Activated naive CD4-positive, alpha-beta T cell treated with anti-CD3 and anti-CD28 coated beads for 36 hours (primary cell): ENCODE measurements at regions not wholly inside any gene's neighbourhood (a gene's known extent, or its start where the extent isn't known, plus 50 kb on each side); places are given as distances from the start of the nearest gene placed in this dataset.

ENCODE experiments used
- CTCF ChIA-PET: fragments of 350-600 bp; sonication (Branson Sonifier 250); formaldehyde crosslinking; loops from one replicate; lab custom pipeline; 2021; ENCODE audit warnings: antibody characterized with exemption; lab: Charles Lee
- DNase-seq: peaks from one replicate; pipeline ENCODE4 v3.0.0-alpha.2; 2020
- H3K27ac Mint-ChIP-seq: one replicate; pipeline ENCODE4 v1.8.0; 2021; ENCODE audit warnings: mild to moderate bottlenecking, mixed read lengths
- H3K27me3 Mint-ChIP-seq: one replicate; pipeline ENCODE4 v1.8.0; 2021; ENCODE audit warnings: low read depth, mixed read lengths
- H3K36me3 Mint-ChIP-seq: one replicate; pipeline ENCODE4 v1.8.0; 2021; ENCODE audit warnings: low read depth, mixed read lengths
- H3K4me1 Mint-ChIP-seq: one replicate; pipeline ENCODE4 v1.8.0; 2021; ENCODE audit warnings: low read depth, mixed read lengths
- H3K4me3 Mint-ChIP-seq: one replicate; pipeline ENCODE4 v1.8.0; 2021; ENCODE audit warnings: mild to moderate bottlenecking, moderate library complexity, mixed read lengths
- H3K9me3 Mint-ChIP-seq: one replicate; pipeline ENCODE4 v1.8.0; 2021; ENCODE audit warnings: mixed read lengths
- intact Hi-C: fragments of 100-400 bp; cut with micrococcal nuclease; formaldehyde crosslinking; loops from one replicate; pipeline ENCODE4 v1.15.1; 2023

DNA sequence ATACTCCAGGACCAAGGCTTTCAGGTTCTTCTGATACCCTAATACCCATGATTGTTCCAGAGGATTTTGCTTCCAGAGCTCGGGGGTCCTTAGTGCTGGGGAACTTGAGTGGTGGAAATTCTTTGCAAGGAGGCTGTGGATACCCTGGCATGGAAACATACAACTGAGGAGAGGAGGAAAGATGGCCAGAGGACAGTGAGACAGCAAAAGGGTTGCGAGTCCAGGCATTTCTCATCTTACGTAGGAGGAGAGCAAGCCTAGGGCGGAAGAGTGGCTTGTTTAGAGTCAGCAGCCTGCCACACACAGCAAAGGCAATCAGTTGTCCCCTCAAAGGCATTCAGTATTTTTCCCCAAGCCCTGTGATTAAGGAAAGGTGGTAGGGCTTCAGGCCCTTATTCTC, 73.5 kb downstream of the ADM start:
- Mint-ChIP-seq H3K4me1 (no peaks in the 10 kb centered on the region), H3K4me3 (no peak overlapping the region), H3K27me3 (peaks cover 8% of the 10 kb centered on the region), H3K9me3 (no peaks in the 10 kb centered on the region), H3K27ac (no peak overlapping the region), H3K36me3 (no peaks in the 10 kb centered on the region)
- no peak for DNase-seq
- CTCF ChIA-PET = no interaction called here
- intact Hi-C loops = no loop called here

DNA sequence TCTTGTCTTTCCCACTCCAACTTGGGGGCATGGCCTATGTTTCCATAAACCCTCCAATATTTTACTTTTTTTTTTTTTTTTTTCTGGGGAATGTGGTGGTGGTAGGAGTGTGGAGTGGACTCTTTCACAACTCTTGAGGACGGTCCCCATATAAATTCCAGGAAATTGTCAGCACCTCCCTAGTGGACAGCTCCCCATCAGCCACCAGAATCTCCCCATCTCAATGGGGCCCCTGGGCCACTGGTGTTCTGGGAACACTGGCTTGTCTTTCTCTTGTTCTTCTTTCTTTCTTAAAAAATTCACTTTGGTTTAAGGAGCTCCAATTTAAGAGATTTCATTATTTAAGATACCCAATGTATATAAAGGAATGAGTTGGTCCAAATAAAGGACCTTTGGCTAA, 74.1 kb downstream of the ADM start:
- Mint-ChIP-seq H3K27me3 (peaks cover 9% of the 10 kb centered on the region), H3K9me3 (no peaks in the 10 kb centered on the region), H3K27ac (no peak overlapping the region), H3K36me3 (no peaks in the 10 kb centered on the region), H3K4me3 (no peak overlapping the region), H3K4me1 (no peaks in the 10 kb centered on the region)
- CTCF ChIA-PET = interaction anchor here (0.6 to 1.2 kb wide), 4 partner anchors 10 to 971 kb away, joined by 3 to 4 read pairs (median 3); no protein-coding TSS in a partner anchor
- peak; percentile 10 for DNase-seq
- intact Hi-C loops = no loop called here

DNA sequence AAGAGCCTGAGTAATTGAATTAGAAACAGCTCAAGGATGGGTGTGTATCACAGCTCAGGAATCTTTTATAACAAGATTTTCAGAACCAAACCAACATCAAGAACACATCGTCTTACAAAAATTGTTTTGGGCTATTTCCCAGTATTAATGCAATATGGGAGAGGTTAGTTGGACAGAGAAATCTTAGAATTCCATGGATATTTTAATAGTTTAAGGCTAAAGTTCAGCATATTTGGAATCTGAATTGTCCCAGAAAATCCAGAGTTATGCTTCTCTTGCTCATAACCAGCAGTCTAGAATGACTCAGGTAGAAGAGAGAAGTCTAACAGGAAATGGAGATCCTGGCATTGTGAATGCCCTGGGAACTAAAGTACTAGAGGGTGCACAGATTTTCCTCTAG, 74.6 kb downstream of the ADM start:
- Mint-ChIP-seq H3K4me1 (no peaks in the 10 kb centered on the region), H3K4me3 (no peak overlapping the region), H3K27me3 (peaks cover 9% of the 10 kb centered on the region), H3K9me3 (no peaks in the 10 kb centered on the region), H3K27ac (no peak overlapping the region), H3K36me3 (no peaks in the 10 kb centered on the region)
- CTCF ChIA-PET = interaction anchor here (0.7 to 1.2 kb wide), 2 partner anchors 13 to 53 kb away, joined by 3 read pairs; no protein-coding TSS in a partner anchor
- DNase-seq = no peak
- intact Hi-C loops = no loop called here

DNA sequence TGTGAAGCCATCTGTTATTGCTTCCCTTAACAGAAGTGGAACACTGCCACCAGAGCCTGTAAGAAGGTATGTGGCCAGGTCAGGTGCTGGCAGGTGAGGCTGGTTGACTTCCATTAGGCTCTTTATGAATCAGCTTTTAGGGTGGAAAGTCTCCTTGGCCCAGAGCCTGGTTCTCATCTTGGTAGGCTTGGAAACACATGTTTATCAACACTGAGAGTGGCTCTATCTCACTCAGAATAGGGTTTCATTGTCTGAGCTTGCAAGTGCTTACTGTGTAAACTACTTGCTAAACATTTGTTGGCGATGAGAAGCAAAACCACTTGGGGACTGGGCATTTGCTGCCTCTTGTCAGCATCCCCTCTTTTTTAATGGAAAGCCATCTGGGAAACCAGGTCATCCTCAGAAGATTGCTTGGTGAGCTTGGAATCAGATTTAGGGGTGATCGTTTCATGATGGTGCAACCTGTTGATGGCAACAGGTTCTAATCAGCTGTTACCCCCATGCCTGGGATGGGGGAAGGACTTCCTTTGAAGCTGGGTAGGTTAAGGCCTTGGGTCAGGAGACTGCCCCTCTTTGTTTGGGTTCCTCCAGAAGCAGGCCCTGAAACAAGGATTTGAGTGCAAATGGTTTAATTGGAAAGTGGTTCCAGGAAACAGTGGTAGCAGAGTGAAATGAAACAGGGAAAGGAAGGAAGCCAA, 75.0 kb upstream of the AMPD3 start:
- Mint-ChIP-seq H3K4me3 (no peak overlapping the region), H3K36me3 (no peaks in the 10 kb centered on the region), H3K9me3 (no peaks in the 10 kb centered on the region), H3K27ac (no peak overlapping the region), H3K4me1 (no peaks in the 10 kb centered on the region), H3K27me3 (peaks cover 9% of the 10 kb centered on the region)
- CTCF ChIA-PET = interaction anchor here (0.6 to 1.2 kb wide), 2 partner anchors 14 to 173 kb away, joined by 3 read pairs; no protein-coding TSS in a partner anchor
- no peak for DNase-seq
- intact Hi-C loops = no loop called here

DNA sequence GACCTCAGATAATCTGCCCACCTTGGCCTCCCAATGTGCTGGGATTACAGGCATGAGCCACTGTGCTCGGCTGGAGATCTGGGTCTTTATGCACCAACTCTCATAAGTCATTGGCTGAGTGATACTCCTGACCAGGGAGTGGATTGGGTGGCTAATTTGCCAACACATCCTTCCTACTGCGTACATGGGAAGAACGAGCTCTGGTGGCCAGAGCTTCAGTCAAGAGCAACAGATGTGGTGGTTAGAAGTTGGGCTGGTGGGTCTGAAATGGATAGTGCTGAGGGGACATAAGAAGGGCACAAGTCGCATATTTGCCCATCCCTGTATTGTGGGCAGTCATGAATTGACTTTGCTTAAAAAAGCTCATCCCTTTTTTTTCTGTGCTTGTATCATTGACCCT, 74.1 kb upstream of the AMPD3 start:
- H3K9me3 Mint-ChIP-seq = no peaks in the 10 kb centered on the region
- no peak for DNase-seq
- no peaks in the 10 kb centered on the region for H3K36me3 Mint-ChIP-seq
- H3K27me3 Mint-ChIP-seq = peaks cover 10% of the 10 kb centered on the region
- no peak overlapping the region for H3K27ac Mint-ChIP-seq
- intact Hi-C loops = no loop called here
- H3K4me3 Mint-ChIP-seq = no peak overlapping the region
- CTCF ChIA-PET = no interaction called here
- H3K4me1 Mint-ChIP-seq = no peaks in the 10 kb centered on the region

DNA sequence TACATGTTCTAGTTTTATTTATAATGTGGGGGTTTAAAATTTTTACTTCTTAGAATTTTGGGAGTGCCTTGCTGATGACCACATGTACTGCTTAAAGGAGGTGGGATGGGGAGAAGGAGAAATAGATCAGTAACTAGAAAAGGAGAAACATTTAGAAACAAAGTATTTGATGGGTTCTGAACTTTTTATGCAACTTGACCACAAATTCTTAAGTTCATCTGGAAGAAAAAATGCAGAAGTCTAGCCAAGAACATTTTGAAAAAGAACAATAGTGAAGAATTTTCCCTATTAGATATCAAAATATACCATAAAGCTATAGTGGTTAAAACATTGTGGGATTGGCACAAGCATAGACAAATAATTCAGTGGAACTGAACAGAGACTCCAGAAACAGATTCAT, 73.3 kb upstream of the AMPD3 start:
- no peak overlapping the region for H3K4me3 Mint-ChIP-seq
- intact Hi-C loops = no loop called here
- DNase-seq = no peak
- H3K9me3 Mint-ChIP-seq = no peaks in the 10 kb centered on the region
- H3K4me1 Mint-ChIP-seq = no peaks in the 10 kb centered on the region
- CTCF ChIA-PET = no interaction called here
- peaks cover 17% of the 10 kb centered on the region for H3K27me3 Mint-ChIP-seq
- H3K27ac Mint-ChIP-seq = no peak overlapping the region
- H3K36me3 Mint-ChIP-seq = no peaks in the 10 kb centered on the region

DNA sequence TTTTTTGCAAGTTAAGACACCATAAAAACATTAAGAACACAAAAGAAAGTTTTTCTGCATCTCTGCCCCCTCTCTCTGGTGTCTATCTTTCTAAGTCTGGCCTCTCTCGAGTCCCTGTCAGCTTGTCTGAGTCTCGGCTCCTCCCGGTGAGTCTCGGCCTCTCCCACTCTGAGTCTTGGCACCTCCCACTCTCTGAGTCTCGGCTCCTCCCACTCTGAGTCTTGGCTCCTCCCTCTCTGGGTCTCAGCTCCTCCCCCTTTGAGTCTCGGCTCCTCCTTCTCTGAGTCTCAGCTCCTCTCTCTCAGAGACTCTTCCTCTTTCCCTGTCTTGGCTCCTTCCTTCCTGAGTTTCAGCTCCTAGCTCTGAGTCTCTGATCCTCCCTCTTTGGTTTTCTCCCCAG, 72.5 kb upstream of the AMPD3 start:
- no peak for DNase-seq
- no peak overlapping the region for H3K4me3 Mint-ChIP-seq
- H3K9me3 Mint-ChIP-seq = no peaks in the 10 kb centered on the region
- H3K27me3 Mint-ChIP-seq = peaks cover 17% of the 10 kb centered on the region
- intact Hi-C loops = no loop called here
- CTCF ChIA-PET = no interaction called here
- no peaks in the 10 kb centered on the region for H3K36me3 Mint-ChIP-seq
- H3K4me1 Mint-ChIP-seq = no peaks in the 10 kb centered on the region
- no peak overlapping the region for H3K27ac Mint-ChIP-seq

DNA sequence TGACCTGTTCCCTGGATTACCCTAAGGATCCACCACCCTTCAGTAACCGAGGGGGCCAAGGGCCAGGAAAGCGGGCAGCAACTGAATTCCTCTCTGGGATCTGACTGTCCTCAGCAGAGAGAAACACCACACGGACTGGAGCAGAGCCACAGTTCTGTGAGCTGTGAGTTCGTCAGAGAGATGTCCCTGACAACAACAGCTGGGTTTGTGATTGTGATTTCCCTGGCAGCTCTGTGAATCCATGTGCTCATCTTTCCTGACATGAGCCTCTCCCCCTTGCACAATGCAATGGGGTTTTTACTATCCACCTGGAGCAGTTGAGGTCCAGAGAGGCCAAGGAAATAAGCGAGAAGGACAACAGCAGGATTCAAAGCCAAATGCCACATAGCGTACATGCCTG, 69.4 kb upstream of the AMPD3 start:
- CTCF ChIA-PET = no interaction called here
- intact Hi-C loops = no loop called here
- Mint-ChIP-seq H3K4me1 (no peaks in the 10 kb centered on the region), H3K27ac (no peak overlapping the region), H3K27me3 (peaks cover 20% of the 10 kb centered on the region), H3K36me3 (no peaks in the 10 kb centered on the region), H3K9me3 (no peaks in the 10 kb centered on the region), H3K4me3 (no peak overlapping the region)
- DNase-seq = no peak

DNA sequence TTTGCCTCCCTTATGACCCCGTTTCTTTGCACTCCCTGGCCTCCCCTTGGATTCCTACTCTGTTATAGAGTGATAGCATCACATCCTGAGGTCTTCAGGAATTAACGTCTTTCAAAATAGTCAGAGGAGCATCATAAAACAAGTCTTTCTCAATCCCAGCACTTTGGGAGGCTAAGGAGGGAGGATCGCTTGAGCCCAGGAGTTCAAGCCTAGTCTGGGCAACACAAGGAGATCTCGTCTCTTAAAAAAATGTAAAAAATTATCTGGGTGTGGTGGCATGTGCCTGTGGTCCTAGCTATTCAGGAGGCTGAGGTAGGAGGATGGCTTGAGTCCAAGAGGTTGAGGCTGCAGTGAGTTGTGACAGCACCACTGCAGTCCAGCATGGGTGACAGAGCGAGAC, 68.7 kb upstream of the AMPD3 start:
- H3K27ac Mint-ChIP-seq = no peak overlapping the region
- H3K27me3 Mint-ChIP-seq = peaks cover 25% of the 10 kb centered on the region
- DNase-seq = no peak
- no peaks in the 10 kb centered on the region for H3K36me3 Mint-ChIP-seq
- intact Hi-C loops = no loop called here
- H3K9me3 Mint-ChIP-seq = no peaks in the 10 kb centered on the region
- H3K4me3 Mint-ChIP-seq = no peak overlapping the region
- no peaks in the 10 kb centered on the region for H3K4me1 Mint-ChIP-seq
- CTCF ChIA-PET = interaction anchor here (1.4 kb wide), 1 partner anchor 20 kb away, joined by 4 read pairs; no protein-coding TSS in a partner anchor

DNA sequence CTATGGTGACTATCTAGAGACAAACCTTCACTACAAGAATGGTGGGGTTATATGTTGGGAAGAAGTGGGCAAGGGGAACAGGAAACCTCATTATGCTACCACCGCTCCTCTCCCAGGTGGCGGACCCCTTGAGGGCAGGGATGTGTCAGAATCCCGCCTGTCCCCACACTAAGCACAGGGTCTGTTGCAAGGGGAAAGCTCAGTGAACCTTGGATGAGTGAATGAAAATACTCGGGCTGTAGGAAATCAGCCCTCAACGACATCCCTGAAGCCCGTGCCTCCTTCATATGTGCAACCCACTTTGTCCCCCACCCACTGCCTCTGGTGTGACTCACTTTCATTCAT, 68.2 kb upstream of the AMPD3 start:
- CTCF ChIA-PET = interaction anchor here (1.4 kb wide), 1 partner anchor 20 kb away, joined by 4 read pairs; no protein-coding TSS in a partner anchor
- Mint-ChIP-seq H3K4me1 (no peaks in the 10 kb centered on the region), H3K4me3 (no peak overlapping the region), H3K36me3 (no peaks in the 10 kb centered on the region), H3K9me3 (no peaks in the 10 kb centered on the region), H3K27ac (no peak overlapping the region), H3K27me3 (peaks cover 25% of the 10 kb centered on the region)
- no peak for DNase-seq
- intact Hi-C loops = no loop called here

DNA sequence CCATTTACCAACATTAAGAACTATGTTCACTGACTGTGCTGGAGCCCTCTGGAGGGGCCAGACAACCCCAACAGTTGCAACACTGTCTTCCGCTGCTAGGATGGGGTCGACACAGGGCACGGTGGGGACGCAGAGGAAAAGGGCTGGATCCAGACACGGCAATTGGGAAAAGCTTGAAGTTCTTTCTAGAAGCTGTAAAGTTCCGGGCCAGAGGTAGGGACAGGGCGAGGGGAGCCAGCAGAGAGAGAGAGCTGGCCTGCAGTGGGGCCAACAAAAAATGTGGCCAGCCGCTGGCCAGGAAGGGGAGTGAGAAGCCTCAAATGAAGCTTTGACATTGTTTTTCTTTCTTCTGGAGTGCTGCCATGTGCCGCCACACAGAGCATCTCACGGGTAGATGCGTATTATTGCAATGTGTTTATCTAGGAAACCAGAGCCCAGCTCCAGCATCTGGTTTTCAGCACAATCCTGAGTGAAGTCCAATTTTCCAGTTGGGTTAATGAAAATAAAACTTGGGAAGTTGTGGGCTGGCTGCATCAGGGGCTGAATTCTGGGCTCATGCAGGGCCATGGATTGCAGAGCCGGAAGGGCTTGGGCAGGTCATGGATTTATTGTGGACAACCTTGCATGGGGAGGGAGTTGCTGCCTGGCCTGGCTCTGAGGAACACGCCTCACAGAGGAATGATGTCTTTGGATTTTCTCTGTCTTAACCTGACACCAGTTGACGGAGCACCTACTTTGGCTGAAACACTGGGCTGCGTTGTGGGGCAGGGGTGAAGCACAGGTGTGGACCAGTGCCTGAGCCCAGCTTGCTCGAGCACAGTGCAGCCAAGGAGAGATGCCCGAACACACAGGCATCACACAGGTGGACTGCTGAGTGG, 67.6 kb upstream of the AMPD3 start:
- CTCF ChIA-PET = interaction anchor here (1.4 kb wide), 1 partner anchor 21 kb away, joined by 4 read pairs; no protein-coding TSS in a partner anchor
- H3K27me3 Mint-ChIP-seq = peaks cover 24% of the 10 kb centered on the region
- H3K9me3 Mint-ChIP-seq = no peaks in the 10 kb centered on the region
- no peak overlapping the region for H3K4me3 Mint-ChIP-seq
- H3K27ac Mint-ChIP-seq = no peak overlapping the region
- DNase-seq = no peak
- no peaks in the 10 kb centered on the region for H3K36me3 Mint-ChIP-seq
- intact Hi-C loops = no loop called here
- no peaks in the 10 kb centered on the region for H3K4me1 Mint-ChIP-seq

DNA sequence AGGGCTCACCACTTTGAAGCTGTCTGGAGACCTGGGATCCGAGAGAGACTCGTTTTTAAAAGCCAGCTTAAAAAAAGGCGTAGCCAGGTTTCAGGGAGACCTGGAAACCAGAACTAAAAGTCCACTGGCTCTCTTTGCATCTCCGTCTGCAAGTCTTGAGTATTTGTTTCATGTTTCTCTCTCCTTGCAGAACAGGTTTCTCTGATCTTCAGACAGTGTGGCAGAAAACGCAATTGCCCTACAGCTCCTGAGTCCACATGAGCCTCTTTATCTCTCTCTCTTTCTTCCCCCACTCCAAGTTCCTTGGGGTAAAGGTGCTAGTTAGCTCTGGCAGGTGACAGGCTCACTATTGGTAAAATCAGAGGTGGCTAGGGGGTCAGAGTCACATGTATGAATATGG, 67.0 kb upstream of the AMPD3 start:
- no peaks in the 10 kb centered on the region for H3K9me3 Mint-ChIP-seq
- H3K36me3 Mint-ChIP-seq = no peaks in the 10 kb centered on the region
- H3K4me3 Mint-ChIP-seq = no peak overlapping the region
- no peak overlapping the region for H3K27ac Mint-ChIP-seq
- CTCF ChIA-PET = no interaction called here
- H3K27me3 Mint-ChIP-seq = peaks cover 20% of the 10 kb centered on the region
- intact Hi-C loops = no loop called here
- DNase-seq = no peak
- no peaks in the 10 kb centered on the region for H3K4me1 Mint-ChIP-seq

DNA sequence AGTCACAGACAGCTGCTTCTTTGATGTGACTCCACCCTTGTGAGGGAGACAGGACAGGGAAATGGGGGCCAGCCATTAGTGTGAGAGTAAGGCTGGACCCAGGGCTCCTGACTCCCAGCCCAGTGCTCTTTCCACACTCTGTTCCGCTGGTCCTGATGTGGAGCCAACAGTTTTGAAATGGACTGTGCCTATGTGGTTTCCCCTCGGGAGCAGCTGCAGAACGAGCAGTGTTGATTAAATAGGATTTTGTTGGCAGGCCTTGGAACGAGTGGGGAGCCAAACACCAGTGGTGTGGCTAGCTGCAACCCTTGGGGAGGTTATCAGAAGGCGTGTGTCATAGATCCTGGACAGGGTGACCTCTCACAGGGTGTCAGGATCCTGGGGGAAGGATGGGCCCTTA, 66.5 kb upstream of the AMPD3 start:
- peaks cover 16% of the 10 kb centered on the region for H3K27me3 Mint-ChIP-seq
- no peaks in the 10 kb centered on the region for H3K4me1 Mint-ChIP-seq
- no peak for DNase-seq
- H3K36me3 Mint-ChIP-seq = no peaks in the 10 kb centered on the region
- no peak overlapping the region for H3K4me3 Mint-ChIP-seq
- no peaks in the 10 kb centered on the region for H3K9me3 Mint-ChIP-seq
- CTCF ChIA-PET = no interaction called here
- H3K27ac Mint-ChIP-seq = no peak overlapping the region
- intact Hi-C loops = no loop called here
